ENCODE measurements at regions not wholly inside any gene's neighbourhood (a gene's known extent, or its start where the extent isn't known, plus 50 kb on each side); places are given as distances from the start of the nearest gene placed in this dataset.
"Not testable (repeated sequence)": the region's sequence is repeated elsewhere in the genome, so short reads cannot be mapped to it uniquely, and the experiment has no call there.

GRCh38 chr10:9855451-9855850 lies 1162.2 kb upstream of the CELF2 start:
- TF ChIP-seq POLR2AphosphoS5 (IDR thresholded peaks at IDR 0.05; ENCODE audit: low read depth, low read length); POLR2A (IDR thresholded peaks at IDR 0.05; ENCODE audit: low read depth, low read length); TAF1 (IDR thresholded peaks at IDR 0.05; ENCODE audit: borderline replicate concordance, low read depth, low read length): not testable (repeated sequence)
